GM18519 (cell line): ENCODE measurements at regions not wholly inside any gene's neighbourhood (a gene's known extent, or its start where the extent isn't known, plus 50 kb on each side); places are given as distances from the start of the nearest gene placed in this dataset.

Experiments used
- ATAC-seq: cut with Tn5 transposase; IDR thresholded peaks from one replicate; pipeline ENCODE4 v1.9.1; 2021; ENCODE audit warnings: mild to moderate bottlenecking, moderate library complexity; ENCODE audit not compliant: unreplicated experiment, low FRiP score

DNA sequence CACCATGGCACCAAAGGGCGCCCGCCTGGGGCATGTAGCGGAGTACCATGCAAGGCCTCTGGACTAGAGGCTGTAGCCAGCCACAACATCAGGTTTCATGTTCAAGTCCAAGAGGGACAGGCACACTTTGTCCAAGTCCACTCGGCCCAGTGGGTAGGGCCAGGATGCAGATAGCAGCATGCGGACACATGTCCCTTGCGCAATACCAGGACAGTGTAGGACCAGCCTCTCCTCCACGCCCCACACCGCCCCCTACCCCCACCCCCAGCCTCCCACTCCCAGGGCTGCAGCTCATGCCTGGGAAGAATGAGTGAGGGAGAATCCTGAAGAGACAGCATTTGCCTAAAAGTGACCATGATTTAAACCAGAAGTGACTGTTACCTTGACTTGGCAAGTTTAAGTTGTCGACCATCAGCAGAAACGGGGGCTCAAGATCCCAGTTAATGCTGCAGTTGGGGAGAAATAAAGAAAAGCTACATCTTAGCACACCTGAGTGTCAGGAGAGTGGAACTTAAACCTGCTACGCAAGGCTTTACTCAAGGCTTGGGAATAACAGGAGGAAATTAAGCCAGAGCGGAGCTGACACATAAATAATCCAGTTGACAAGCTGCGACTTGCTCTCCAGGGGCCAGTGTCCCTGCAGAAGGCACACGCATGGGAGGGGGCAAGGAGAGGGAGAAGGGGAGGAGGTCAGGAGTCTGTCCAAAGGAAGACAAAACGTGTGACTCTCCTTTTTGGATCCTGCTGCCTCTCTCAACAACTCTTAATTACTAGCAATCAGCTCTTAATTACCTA lies 221.7 kb downstream of the BCOR start:
- no peak for ATAC-seq

DNA sequence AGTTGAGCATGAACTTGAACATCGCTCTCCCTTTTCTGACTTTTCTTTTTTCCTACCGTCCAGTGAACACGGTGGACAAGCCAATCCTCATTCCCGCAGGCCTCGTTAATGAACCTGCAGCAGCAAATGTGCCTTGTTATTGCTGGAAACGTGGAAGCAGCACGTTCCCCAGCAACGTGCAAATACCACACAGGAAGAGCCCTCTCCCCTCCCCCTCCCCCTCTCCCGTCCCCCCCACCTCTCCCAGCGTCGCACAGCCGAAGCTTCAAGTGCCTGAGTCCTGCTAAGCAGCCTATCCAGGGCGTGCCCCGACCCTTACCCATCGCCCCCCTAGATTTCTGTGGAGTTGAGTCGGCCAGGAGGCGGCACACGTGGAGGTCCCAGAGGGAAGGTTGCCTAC lies 219.9 kb downstream of the BCOR start:
- no peak for ATAC-seq

DNA sequence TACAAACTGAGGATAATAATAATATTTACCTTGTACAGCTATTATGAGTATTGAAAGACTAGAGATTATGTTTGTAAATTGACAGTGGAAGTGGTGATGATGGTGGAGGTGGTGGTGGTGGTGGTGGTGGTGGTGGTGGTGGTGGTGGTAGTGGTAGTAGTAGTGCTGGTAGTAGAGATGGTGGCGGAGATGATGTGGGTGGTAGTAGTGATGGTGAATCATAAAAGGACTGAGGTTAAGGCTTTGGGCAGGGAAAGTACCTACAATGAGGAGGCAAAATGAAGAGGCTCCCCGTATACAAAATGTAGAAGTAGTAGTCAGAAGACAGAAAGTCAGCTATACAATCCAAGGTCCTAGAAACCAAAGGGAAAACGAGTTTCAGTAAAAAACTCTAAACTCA lies 214.1 kb downstream of the BCOR start:
- no peak for ATAC-seq

DNA sequence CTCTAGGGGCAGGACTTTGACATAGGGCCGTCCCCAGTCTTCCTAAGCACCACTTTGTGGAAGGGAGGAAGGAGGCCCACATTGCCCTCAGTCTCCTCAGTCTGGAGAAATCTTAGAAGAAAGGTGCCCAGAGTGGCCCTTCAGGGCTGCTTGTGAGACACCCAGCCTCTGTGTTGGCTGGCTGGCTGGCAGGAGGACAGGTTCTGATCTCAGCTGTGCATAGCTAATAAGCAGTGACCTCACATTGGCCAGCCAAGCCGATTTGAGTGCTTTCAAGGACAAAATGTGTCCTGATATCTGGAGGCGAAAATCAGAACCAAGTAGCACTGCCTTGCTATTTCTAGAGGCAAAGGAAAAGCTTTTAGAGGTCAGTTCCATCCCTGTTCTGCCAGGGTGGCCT lies 211.5 kb downstream of the BCOR start:
- no peak for ATAC-seq

DNA sequence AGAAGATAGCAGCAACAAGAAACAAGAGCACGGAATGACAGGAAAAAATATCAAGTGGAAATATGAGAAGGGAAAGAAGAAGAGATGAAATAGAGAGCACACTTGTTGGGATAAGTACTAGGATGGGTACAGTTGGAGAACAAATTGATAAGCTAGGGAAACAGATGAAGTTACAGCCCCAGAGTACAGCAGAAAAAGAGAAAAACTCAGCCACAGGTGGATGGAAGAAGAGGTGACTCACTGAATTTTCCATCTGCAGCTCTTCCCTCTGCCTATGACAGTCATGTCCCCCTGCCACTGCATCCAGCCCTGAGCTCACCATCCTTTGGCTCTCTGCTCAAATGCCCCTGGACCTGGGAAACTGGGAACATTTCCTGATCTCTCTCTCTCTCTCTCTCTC lies 209.0 kb downstream of the BCOR start:
- ATAC-seq: no peak

DNA sequence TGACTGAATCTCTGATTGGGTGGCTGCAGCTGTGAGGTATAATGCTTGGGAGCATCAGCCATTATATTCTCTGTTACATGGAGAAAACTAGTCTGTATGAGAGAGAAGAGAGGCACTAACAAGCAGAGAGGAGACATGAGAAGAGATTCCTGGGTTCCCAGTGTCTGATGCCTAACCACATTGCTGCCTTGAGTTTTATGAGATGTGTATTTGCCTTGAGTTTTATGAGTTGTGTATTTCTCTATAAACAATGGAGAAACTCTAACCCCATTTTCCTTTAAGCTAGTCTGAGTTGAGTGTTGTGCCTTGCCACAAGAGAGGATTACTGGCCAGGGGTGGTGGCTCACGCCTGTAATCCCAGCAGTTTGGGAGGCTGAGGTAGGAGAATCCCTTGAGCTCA lies 208.1 kb downstream of the BCOR start:
- no peak for ATAC-seq

DNA sequence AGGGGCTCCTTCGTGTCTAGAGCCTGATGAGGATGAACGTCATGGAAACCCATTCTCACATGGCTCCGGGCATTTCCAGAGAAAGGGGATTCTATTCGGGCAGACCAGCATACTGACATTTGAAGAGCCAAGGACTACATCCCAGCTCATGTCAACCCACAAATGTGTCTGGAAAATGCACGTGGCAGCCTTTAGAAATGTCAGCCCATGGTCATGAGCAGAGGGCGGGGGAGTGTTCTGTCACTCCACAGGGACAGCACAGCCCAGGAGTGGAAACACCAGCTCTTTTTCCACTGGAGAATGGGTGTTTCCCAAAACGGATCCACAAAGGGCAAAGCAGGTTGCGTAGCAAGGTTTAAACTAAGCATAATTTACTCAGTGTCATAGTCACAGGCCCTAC lies 207.0 kb downstream of the BCOR start:
- ATAC-seq: no peak

DNA sequence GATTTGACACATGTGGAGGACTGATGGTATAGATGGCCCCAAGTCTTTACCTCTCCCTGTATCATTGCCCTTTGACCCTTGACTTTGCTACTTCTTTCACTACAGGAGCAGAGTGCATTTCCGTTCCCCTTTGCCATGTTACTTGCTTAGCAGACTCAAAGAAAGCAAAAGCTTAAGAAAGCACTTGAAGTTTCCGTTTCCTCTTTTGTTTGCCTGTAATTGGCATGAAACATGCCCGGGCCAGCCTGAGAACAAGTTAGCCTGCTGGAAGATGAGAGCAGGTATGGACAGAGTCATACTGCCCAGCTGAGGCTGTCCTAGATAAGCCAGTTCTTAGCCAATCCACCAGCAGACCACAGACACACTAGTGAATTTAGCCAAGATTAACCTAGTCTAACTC lies 206.0 kb downstream of the BCOR start:
- no peak for ATAC-seq

DNA sequence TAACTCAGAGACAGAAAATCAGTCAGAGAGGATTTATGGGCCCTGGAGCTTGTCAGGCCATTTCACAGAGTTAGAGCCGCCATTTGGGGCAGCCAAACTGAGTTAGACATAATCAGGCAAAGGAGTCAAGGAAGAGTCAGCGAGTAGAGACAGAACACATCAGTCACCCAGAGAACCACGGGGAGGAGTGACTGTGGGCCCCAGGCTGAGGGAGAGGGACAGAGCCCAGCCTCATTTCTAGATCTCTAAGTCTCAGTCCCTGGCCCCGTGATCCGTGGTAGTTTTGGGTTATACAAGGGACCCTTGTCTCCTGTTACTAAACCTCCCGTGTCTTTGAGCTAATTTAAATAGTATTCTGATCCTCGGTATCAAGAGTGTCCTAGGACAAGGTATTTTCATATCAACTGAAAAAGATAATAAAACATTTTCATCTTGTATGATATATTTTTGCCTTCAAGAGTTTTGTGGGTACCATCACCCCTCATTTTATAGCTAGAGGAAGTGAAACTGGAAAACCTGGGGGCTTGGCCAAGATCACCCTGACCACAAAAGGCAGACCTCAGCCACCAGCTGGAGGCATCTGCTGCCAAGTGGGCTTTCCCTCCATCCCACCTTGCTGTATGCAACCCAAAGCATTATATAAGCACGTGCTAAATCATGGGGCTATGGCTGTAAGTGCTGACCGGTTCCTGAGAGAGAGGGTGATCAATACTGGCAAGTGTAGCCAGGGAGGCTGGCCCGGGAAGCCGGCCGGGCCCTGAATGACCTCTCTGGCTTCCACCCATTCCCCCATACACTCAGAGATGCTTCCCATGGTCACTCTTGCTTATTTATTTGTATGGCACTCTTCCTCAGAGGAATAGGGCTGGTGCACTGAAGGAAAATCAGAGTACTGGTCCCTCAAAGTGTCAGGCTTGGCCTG lies 204.1 kb downstream of the BCOR start:
- no peak for ATAC-seq

DNA sequence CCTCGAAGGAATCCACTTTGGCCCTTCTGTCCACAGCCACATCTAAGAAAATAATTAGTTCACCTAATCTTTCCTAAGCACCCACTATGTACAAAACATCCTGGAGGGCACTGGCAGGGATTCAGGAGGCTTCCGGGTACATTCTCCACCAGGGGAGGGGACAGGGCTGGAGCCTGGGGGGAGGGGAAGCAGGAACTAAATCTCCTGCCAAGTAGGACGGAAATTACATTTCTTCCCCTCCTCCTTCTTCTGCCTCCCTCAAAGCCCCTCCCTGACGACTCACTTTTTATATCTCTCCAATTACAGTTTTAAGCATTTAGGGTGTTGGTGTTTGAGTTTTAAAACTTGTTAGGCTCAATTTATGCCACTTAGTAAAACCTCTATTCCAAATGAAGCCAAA lies 203.1 kb downstream of the BCOR start:
- ATAC-seq: no peak

DNA sequence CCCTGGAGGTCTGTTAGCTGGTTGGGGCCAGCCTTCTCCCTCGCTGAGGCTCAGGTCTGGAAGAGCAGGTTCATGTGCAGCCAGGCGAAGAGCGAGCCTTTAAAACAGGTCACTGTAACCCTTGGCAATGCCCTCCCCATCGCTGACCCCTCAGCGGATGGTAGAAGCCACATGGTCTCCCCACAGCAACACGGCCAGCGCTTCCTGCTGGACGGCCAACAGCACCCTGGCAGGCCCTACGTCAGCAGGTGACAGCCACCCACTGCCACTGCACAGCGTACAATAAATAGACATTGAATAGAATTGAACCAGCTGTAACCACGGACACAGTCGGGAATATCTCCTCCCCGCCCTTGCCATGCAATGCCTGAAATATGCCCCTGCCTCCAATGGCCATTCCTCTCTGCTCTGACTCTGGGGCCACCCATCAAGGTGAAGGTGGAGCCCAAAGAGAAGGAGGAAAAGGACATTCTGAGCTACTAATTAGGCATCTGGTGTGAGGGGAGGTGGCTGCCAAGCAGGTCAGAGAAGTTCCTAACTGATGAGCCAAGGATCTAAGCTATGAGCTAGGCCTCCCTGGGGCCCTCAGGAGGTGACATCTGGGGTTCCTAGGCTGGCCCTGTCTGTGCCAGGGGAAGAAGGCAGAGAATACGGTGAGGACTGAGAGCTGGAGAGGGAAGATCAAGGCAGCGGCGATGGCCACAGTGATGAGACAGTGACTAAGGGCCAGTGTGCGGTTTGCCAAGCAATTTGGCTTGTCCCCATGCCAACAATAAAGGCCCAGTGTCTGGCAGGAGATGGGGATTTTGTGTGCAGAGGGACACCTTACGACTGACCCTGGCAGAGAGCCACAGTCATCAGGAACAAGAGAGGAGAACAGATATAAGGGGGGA lies 202.3 kb downstream of the BCOR start:
- ATAC-seq: no peak

DNA sequence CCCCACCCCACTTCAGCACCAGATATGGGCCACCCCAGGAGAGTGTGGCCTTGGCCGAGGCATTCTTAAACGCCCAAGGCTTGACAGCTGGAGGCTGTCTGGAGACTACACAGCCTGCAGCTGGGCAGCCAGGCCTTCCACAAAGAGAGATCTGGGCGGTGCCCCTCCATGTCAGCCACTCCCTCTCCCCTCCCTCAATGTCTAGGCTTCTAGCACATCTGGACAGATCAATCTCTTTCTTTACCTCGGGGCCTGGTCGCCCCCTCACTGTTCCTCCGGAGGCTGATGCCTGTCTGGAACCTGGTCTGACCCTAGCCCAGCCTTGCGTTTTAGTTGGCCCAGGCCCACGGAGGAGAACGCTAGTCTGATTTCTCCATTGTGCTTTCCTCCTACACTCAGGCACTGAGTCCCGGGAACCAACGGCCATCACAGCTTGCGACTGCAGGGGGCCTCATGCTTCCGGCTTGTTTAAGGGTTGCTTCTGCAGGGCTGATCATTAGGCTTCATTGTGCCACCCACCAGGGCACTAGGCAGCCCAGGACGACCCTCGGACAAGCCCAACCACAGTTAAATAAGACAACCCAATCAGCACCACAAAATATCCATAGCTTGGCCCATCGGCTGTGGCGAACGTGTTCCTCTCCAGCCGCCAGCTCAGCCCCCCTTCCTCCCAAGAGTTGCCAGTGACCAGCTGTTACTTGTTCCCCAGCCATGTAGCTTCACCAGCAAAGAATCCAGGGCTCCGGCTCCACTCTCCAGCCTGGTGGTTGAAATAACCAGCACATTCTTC lies 200.6 kb downstream of the BCOR start:
- ATAC-seq: no peak

DNA sequence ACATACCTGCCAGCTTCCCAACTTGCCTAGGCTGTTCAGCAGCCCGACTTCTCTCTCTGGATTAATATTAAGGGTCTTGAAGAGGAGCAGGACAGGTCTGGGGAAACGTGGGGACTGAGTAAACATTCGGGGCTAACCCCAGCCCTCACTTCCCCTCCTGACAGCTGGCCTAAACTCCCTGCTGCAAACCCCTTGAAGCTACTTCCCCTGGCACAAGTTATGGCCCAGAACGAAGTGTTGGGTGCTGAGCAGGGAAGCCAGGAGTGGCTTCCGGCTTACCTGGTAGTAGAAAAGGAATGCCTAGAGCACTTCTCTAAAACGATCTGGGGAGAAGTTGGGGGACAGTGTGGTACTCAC lies 200.0 kb downstream of the BCOR start:
- no peak for ATAC-seq

DNA sequence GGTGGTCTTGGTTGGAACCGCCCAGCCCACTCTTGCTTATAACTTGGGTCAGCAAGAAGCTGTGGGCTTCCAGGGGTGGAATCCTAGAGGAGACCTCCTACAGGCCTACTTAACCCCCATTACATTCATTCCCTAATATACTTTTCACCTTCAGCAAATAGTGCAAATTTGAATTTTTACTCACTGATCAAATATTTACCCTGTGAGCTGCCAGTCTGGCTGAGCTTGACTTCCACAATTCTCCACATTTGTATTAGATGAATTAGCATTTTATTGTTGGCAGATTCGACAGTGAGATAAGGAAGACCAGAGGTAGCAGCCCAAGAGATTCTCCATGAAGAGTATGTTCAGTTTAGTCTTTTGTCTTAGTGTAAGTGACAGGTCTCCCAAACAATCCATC lies 199.6 kb downstream of the BCOR start:
- no peak for ATAC-seq

DNA sequence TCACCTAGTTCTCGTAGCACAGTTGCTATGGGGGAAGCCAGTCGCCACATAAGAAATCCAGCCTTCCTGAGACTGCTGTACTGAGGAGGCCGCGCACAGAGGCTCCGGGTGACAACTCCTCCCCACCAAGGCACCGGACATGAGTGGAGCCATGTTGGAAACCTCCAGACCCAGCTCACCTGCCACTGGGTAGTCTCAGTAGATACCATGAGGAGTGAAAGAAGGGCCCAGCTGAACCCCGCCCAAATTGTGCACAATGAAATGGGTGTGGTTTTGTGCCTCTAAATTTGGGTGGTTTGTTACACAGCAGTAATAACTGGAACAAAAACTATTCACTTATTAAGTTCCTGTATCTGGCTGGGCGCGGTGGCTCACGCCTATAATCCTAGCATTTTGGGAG lies 198.7 kb downstream of the BCOR start:
- no peak for ATAC-seq

DNA sequence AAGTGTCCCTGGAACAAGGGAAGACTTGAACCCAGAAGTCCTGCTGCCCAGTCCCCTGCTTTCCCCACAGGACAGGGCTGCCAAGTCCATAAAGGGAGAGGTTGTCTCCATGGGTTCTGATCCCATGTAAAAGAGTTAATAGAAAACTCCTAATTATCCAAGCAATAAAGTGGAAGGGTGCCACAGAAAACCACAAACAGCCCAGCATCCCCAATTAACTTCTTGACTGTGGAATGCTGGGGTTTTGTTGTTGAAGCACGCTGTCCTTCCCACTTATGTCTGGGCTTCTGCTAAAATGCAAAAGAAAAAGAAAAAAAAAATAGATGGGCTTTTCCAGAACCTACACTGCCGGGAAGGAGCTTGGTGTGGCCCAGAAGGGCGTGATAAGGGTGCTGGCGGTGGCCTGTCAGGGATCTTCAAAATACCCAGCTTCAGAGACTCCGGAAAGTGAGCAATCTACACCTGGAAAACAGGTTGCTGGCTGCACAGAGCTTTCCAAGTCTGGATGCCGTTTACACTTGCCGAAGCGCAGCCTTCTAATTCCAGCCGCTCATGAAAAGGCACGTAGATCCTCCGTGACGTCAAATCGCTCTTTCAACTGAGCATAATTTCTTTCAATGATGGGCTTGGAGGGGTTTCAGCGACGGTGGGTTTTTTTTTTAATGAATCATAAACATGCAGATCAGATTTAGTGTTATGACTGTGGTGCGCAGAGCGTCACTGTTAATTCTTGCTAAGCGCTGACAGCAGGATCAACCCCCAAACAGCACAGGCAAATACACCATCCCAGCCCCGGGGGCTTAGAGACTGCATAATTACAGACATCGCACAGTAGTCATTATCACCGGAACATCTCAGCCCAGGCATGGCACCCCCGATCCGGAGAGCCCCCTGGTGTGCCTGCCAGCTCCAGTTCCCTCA lies 197.6 kb downstream of the BCOR start:
- no peak for ATAC-seq

DNA sequence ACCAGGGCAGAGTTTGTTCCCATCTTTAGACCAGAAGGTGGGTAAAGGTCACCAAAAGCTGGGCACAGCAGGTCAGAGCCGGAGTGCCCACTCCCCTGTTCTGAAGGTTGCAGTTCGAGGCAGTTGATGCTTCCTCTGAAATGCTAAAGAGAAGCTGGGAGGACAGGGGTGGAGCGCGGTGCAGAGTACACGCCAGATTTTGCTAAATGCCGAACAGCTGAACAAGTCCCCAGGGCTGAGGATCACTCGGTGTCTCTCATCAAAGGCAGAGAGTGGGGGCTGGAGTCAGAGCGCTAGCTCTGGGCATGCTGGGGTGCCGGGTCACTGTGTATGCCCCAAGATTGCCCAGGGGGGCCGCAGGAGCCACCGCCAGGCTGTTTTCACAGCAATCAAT lies 197.0 kb downstream of the BCOR start:
- ATAC-seq: no peak

DNA sequence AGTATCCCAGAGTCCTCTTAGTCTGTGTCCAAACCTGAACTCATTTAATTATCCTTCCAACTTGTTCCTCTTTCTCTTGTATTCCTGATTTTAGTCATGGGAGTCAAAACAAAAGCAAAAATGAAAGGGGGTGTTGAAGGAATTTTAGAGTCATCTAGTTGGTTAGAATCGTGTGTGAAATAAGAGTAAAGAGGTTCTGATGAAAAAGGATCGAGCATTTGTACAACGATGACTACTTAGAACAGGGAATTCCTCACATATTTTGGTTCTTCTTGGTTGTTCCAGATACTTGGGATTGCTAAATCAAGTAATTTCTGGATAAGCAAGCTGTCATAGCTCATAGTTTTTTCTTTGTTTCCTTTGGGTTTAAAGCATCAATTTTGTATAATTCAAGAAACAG lies 194.4 kb downstream of the BCOR start:
- ATAC-seq: no peak

DNA sequence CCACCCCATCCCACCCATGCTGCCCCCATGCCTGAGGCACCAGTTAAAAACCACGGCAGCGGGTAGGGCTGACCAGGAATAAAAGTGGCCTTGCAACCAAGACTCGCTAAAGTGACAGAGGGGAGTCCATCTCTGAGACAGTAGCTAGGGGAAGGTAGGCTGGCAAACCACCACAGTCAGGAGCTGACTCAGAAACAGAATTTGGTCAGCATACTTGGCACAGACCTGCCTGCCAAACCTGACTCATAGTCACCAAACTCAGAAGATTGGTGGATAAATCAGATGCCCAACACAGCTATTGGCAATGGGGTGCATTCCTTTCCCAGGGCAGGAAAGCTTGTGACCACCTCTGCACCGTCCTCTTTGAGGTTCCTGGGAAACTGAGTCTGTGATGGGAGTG lies 193.8 kb downstream of the BCOR start:
- ATAC-seq: no peak
